ENCODE measurements at regions not wholly inside any gene's neighbourhood (a gene's known extent, or its start where the extent isn't known, plus 50 kb on each side); places are given as distances from the start of the nearest gene placed in this dataset.
A peak's percentile ranks its signal among the peaks of the same experiment; 100 is the strongest.

DNA sequence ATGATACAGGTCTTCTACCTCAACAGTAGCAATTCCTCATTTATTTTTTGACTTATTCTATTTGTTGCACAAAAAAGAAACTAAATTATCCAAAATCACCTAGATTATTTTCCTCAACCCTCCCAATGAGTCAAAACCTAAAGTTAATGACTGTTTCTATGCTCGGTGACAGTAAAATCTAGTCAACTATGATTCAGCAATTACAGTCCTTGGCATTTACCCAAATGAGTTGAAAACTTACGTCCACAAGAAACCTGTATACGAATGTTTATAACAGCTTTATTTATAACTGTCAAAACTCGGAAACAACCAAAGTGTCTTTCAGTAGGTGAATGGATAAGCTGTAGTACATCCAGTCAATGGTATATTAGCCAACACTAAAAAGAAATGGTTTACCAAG, 439.3 kb downstream of the CBLN2 start:
- Histone ChIP-seq H3K4me3 (ENCODE audit: insufficient read length, low read depth) (no peak overlapping the region), H3K9ac (ENCODE audit: insufficient read length, low read depth) (no peak overlapping the region), H3K27me3 (ENCODE audit: insufficient read depth, insufficient read length) (no peaks in the 10 kb centered on the region), H3K9me3 (ENCODE audit: insufficient read depth, low read length) (no peaks in the 10 kb centered on the region), H3K36me3 (ENCODE audit: insufficient read depth, insufficient read length, low read length) (no peaks in the 10 kb centered on the region), H3K4me1 (ENCODE audit: insufficient read depth, insufficient read length) (no peaks in the 10 kb centered on the region)
- no peak for DNase-seq (ENCODE audit: low read depth, low spot score)
- no peak for TF ChIP-seq YY1 (IDR thresholded peaks at IDR 0.05; ENCODE audit: insufficient read depth, insufficient read length)
- no peak for TF ChIP-seq ZNF274 (IDR thresholded peaks at IDR 0.05; ENCODE audit: low read depth, low read length)

DNA sequence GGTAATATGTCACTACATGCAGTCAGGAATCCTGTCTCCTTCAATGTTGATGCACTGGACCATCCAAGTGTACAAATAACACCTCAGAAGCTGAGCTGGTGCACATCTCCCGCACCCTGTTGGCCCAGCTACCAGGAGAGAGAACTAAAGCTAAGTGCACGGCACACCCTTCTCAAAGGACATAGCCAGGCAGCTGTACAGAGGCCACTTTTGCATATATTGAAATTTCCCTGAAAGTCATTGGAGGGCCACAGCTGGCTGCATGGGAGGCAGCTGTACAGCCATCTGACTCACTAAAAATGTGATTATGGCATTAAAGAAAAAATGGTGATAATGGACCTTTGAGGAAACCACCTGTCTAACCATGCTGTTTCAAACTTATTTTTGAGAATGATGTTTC, 441.7 kb downstream of the CBLN2 start:
- H3K9me3 ChIP-seq (ENCODE audit: insufficient read depth, low read length), result no peaks in the 10 kb centered on the region
- TF ChIP-seq SUZ12 (IDR thresholded peaks at IDR 0.05; ENCODE audit: extremely low read depth, insufficient read depth, insufficient read length) (no peak), ZNF274 (IDR thresholded peaks at IDR 0.05; ENCODE audit: low read depth, low read length) (no peak), YY1 (IDR thresholded peaks at IDR 0.05; ENCODE audit: insufficient read depth, insufficient read length) (no peak)
- DNase-seq (ENCODE audit: low read depth, low spot score), result no peak
- no peaks in the 10 kb centered on the region for H3K27me3 ChIP-seq (ENCODE audit: insufficient read depth, insufficient read length)
- H3K36me3 ChIP-seq (ENCODE audit: insufficient read depth, insufficient read length, low read length), result no peaks in the 10 kb centered on the region
- no peak overlapping the region for H3K4me3 ChIP-seq (ENCODE audit: insufficient read length, low read depth)
- no peak overlapping the region for H3K9ac ChIP-seq (ENCODE audit: insufficient read length, low read depth)
- no peaks in the 10 kb centered on the region for H3K4me1 ChIP-seq (ENCODE audit: insufficient read depth, insufficient read length)

DNA sequence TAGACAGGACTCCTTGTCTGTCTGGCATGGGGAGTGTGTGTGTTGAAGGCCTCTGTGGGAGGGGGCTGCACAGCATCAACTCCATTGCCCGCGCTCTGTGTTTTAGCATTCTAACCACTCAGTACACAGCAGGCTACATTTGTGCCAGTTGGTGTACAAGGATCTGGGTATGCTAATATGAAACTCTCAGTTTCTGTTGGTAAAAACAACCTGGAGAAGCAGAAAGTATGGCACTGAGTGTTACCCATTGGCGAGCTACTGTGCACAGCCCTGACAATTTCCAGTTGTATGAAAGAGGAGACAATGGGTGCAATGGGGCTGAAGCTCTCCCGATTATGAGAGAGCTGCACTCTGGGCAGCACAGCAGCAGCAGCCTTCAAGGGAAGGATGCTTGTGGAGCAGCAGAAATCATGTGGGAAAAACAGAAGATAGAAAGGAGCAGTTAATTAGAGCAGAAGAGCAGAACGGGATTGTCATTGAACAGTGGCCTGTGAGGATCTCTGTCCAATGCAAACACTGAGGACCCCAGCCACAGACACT, 443.6 kb downstream of the CBLN2 start:
- TF ChIP-seq ZNF274 (IDR thresholded peaks at IDR 0.05; ENCODE audit: low read depth, low read length) (no peak), YY1 (IDR thresholded peaks at IDR 0.05; ENCODE audit: insufficient read depth, insufficient read length) (no peak), SUZ12 (IDR thresholded peaks at IDR 0.05; ENCODE audit: extremely low read depth, insufficient read depth, insufficient read length) (no peak)
- no peak for DNase-seq (ENCODE audit: low read depth, low spot score)
- no peak overlapping the region for H3K9ac ChIP-seq (ENCODE audit: insufficient read length, low read depth)
- no peaks in the 10 kb centered on the region for H3K4me1 ChIP-seq (ENCODE audit: insufficient read depth, insufficient read length)
- H3K27me3 ChIP-seq (ENCODE audit: insufficient read depth, insufficient read length), result no peaks in the 10 kb centered on the region
- H3K36me3 ChIP-seq (ENCODE audit: insufficient read depth, insufficient read length, low read length), result no peaks in the 10 kb centered on the region
- no peaks in the 10 kb centered on the region for H3K9me3 ChIP-seq (ENCODE audit: insufficient read depth, low read length)
- H3K4me3 ChIP-seq (ENCODE audit: insufficient read length, low read depth), result no peak overlapping the region

DNA sequence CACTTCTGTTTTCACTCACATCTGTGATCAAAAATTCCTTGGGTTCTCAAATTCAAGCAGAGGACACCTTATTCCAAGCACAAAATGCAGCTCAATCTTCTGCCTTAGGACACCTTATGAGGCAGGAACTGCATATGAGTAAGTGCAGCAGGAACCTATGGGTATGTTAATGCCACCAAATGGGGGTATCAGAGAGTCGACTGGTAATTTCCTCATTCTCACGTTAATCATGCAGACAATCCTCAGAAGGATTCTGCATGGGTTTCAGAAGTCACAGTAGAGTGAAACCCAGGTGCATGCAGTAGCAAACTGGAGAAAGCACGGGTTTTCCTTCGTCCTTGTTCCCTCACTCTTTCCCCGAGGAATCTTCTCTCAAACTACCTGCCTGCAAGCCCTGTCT, 452.8 kb downstream of the CBLN2 start:
- DNase-seq (ENCODE audit: low read depth, low spot score), result peak; percentile 15
- H3K4me3 ChIP-seq (ENCODE audit: insufficient read length, low read depth), result no peak overlapping the region
- H3K9me3 ChIP-seq (ENCODE audit: insufficient read depth, low read length), result no peaks in the 10 kb centered on the region

DNA sequence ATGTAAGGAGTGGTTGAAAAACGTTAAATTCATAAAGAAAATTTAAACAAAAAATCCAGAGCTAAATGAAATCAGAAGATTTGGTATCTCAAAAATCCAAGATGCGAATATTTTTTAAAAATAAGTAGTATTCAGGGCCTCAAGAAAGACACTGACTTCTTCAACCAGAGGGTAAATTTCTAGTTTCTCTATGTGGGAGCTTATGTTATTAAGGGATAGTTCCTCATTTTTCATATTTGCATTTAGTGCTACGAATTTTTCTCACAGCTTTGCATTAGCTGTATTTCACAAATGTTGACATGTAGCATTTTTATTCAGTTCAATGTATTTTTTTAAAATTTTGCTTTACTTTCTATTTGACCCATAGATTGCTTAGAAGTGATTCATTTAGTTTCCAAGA, 454.7 kb downstream of the CBLN2 start:
- no peak for DNase-seq (ENCODE audit: low read depth, low spot score)
- TF ChIP-seq SUZ12 (IDR thresholded peaks at IDR 0.05; ENCODE audit: extremely low read depth, insufficient read depth, insufficient read length) (no peak), YY1 (IDR thresholded peaks at IDR 0.05; ENCODE audit: insufficient read depth, insufficient read length) (no peak), ZNF274 (IDR thresholded peaks at IDR 0.05; ENCODE audit: low read depth, low read length) (no peak)

More for the DNA sequence above, 452.8 kb downstream of the CBLN2 start:
- no peaks in the 10 kb centered on the region for H3K4me1 ChIP-seq (ENCODE audit: insufficient read depth, insufficient read length)
- H3K27me3 ChIP-seq (ENCODE audit: insufficient read depth, insufficient read length), result no peaks in the 10 kb centered on the region
- H3K9ac ChIP-seq (ENCODE audit: insufficient read length, low read depth), result no peak overlapping the region
- H3K36me3 ChIP-seq (ENCODE audit: insufficient read depth, insufficient read length, low read length), result no peaks in the 10 kb centered on the region
- TF ChIP-seq ZNF274 (IDR thresholded peaks at IDR 0.05; ENCODE audit: low read depth, low read length) (no peak), YY1 (IDR thresholded peaks at IDR 0.05; ENCODE audit: insufficient read depth, insufficient read length) (no peak)

DNA sequence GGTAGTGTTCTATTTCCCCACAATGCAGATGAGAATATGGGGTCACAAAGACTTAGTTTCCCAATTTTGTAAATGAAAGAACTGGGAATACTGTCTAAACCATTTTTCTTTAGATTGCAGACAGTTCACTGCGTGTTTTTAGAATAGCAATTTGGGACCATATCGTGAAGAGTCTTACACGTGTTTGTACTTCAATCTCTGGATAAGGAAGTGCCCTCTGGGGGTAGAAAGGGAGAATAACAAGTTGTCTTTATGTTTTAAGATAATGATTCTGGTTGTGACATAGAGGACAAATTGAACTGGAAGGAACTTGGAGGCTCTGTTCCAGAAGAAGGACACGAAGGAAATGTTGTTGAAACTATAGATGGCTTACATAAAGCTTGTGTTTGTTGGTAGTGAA, 457.7 kb downstream of the CBLN2 start:
- H3K9me3 ChIP-seq (ENCODE audit: insufficient read depth, low read length), result no peaks in the 10 kb centered on the region
- no peak overlapping the region for H3K4me3 ChIP-seq (ENCODE audit: insufficient read length, low read depth)
- TF ChIP-seq YY1 (IDR thresholded peaks at IDR 0.05; ENCODE audit: insufficient read depth, insufficient read length) (no peak), SUZ12 (IDR thresholded peaks at IDR 0.05; ENCODE audit: extremely low read depth, insufficient read depth, insufficient read length) (no peak), ZNF274 (IDR thresholded peaks at IDR 0.05; ENCODE audit: low read depth, low read length) (no peak)
- no peaks in the 10 kb centered on the region for H3K27me3 ChIP-seq (ENCODE audit: insufficient read depth, insufficient read length)
- no peaks in the 10 kb centered on the region for H3K4me1 ChIP-seq (ENCODE audit: insufficient read depth, insufficient read length)
- no peaks in the 10 kb centered on the region for H3K36me3 ChIP-seq (ENCODE audit: insufficient read depth, insufficient read length, low read length)
- no peak overlapping the region for H3K9ac ChIP-seq (ENCODE audit: insufficient read length, low read depth)
- peak; percentile 9 for DNase-seq (ENCODE audit: low read depth, low spot score)

More for the DNA sequence above, 454.7 kb downstream of the CBLN2 start:
- H3K4me3 ChIP-seq (ENCODE audit: insufficient read length, low read depth), result no peak overlapping the region
- no peaks in the 10 kb centered on the region for H3K9me3 ChIP-seq (ENCODE audit: insufficient read depth, low read length)
- no peak overlapping the region for H3K9ac ChIP-seq (ENCODE audit: insufficient read length, low read depth)
- H3K4me1 ChIP-seq (ENCODE audit: insufficient read depth, insufficient read length), result no peaks in the 10 kb centered on the region
- H3K27me3 ChIP-seq (ENCODE audit: insufficient read depth, insufficient read length), result no peaks in the 10 kb centered on the region
- no peaks in the 10 kb centered on the region for H3K36me3 ChIP-seq (ENCODE audit: insufficient read depth, insufficient read length, low read length)

DNA sequence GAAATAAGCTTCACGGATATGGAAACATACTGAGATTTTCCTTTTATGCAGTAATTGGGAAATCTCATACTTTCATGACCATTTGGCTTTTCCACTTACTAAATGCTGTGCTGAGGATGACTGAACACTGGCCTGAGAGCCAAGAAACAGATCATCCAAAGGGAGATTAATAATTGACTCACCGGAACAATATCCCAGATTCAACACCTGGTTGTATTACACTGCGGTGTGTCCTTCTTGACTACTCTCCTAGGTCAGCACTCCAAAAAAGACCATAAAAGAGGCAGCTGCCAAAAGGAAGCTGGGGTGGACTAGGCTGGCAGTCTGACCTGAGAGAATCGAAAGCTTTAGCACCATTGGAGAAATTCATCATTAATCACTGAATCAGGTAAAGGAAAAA, 469.1 kb downstream of the CBLN2 start:
- TF ChIP-seq SUZ12 (IDR thresholded peaks at IDR 0.05; ENCODE audit: extremely low read depth, insufficient read depth, insufficient read length), result no peak
- TF ChIP-seq YY1 (IDR thresholded peaks at IDR 0.05; ENCODE audit: insufficient read depth, insufficient read length), result no peak
- no peak for TF ChIP-seq ZNF274 (IDR thresholded peaks at IDR 0.05; ENCODE audit: low read depth, low read length)
- no peaks in the 10 kb centered on the region for H3K4me1 ChIP-seq (ENCODE audit: insufficient read depth, insufficient read length)
- H3K4me3 ChIP-seq (ENCODE audit: insufficient read length, low read depth), result no peak overlapping the region
- no peaks in the 10 kb centered on the region for H3K27me3 ChIP-seq (ENCODE audit: insufficient read depth, insufficient read length)
- DNase-seq (ENCODE audit: low read depth, low spot score), result no peak
- H3K9ac ChIP-seq (ENCODE audit: insufficient read length, low read depth), result no peak overlapping the region
- H3K9me3 ChIP-seq (ENCODE audit: insufficient read depth, low read length), result no peaks in the 10 kb centered on the region
- no peaks in the 10 kb centered on the region for H3K36me3 ChIP-seq (ENCODE audit: insufficient read depth, insufficient read length, low read length)

DNA sequence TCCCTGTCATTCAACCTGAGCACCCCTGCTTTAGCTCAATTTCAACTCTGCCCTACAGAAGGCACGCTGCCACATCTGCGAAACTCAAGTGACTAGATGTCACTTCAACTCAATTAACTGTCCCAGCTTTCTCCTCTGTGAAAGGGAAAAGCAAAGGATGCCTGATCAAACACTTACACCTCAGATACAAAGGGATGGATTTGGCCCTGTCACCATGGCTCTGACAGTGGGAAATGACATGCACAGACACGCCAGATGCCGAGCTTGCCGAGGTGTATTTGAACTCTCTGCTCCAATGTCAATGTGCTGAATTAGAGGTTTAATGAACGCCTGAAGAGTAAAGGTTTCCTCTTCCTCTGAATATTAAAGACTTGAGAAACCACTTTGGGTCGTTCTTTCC, 481.1 kb downstream of the CBLN2 start:
- Histone ChIP-seq H3K4me3 (ENCODE audit: insufficient read length, low read depth) (no peak overlapping the region), H3K9ac (ENCODE audit: insufficient read length, low read depth) (no peak overlapping the region), H3K36me3 (ENCODE audit: insufficient read depth, insufficient read length, low read length) (no peaks in the 10 kb centered on the region), H3K4me1 (ENCODE audit: insufficient read depth, insufficient read length) (no peaks in the 10 kb centered on the region), H3K9me3 (ENCODE audit: insufficient read depth, low read length) (no peaks in the 10 kb centered on the region), H3K27me3 (ENCODE audit: insufficient read depth, insufficient read length) (no peaks in the 10 kb centered on the region)
- TF ChIP-seq SUZ12 (IDR thresholded peaks at IDR 0.05; ENCODE audit: extremely low read depth, insufficient read depth, insufficient read length) (no peak), ZNF274 (IDR thresholded peaks at IDR 0.05; ENCODE audit: low read depth, low read length) (no peak), YY1 (IDR thresholded peaks at IDR 0.05; ENCODE audit: insufficient read depth, insufficient read length) (no peak)
- DNase-seq (ENCODE audit: low read depth, low spot score), result no peak
